ENCODE measurements at regions not wholly inside any gene's neighbourhood (a gene's known extent, or its start where the extent isn't known, plus 50 kb on each side); places are given as distances from the start of the nearest gene placed in this dataset.

DNA sequence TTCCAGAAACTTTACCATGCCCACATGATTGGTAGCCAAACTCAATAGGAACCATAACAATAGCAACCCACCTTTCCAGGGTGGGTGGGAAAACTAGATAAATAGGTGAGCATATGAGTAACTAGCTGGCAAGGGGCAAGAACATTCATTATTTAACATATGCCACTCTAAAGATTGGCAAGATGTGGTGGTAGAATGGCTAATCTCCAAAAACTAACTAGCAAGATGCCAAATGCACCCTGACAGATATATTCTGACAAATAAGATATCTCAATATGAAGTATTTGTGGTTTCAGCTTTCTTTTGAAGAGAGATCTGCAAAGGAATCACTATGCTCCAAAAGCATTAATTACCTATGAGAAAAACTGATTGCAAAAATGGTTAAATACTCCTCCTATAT is 895.6 kb downstream of the TLE1 start:
- Histone ChIP-seq H4K20me1 (replicated peaks; ENCODE audit: control insufficient read depth, insufficient read depth, low read length) (no peaks in the 10 kb centered on the region), H3K9me1 (ENCODE audit: control insufficient read depth, insufficient read depth, low read length) (no peaks in the 10 kb centered on the region), H3K4me3 (no peak overlapping the region), H3K4me2 (ENCODE audit: insufficient read depth, low read length) (no peak overlapping the region), H3K79me2 (ENCODE audit: control insufficient read depth, insufficient read depth, low read length) (no peaks in the 10 kb centered on the region), H3K9ac (ENCODE audit: insufficient read depth in 1 of 2, low read depth in 2 of 2, low read length in 2 of 2) (no peak overlapping the region), H3K27ac (ENCODE audit: extremely low read depth, low read depth, low read length) (no peak overlapping the region), H3K4me1 (replicated peaks in 1 of 2; ENCODE audit: control insufficient read depth in 2 of 2, insufficient read depth in 2 of 2, low read length in 2 of 2) (no peaks in the 10 kb centered on the region), H3K36me3 (ENCODE audit: control insufficient read depth, insufficient read depth, low read length) (no peaks in the 10 kb centered on the region), H3K27me3 (ENCODE audit: control insufficient read depth in 2 of 2, insufficient read depth in 2 of 2, low read length in 2 of 2) (no peaks in the 10 kb centered on the region), H3K9me3 (replicated peaks; ENCODE audit: control insufficient read depth, insufficient read depth, low read depth, low read length) (no peaks in the 10 kb centered on the region), H2AFZ (ENCODE audit: low read depth, low read length) (no peak overlapping the region)
- no peak for TF ChIP-seq CBX8 (IDR thresholded peaks at IDR 0.05; ENCODE audit: borderline replicate concordance, extremely low read depth, low read depth, low read length, poor library complexity, severe bottlenecking)
- no peak for TF ChIP-seq ZNF217 (CRISPR knock-in tag; IDR thresholded peaks at IDR 0.05)
- no peak for TF ChIP-seq ZBTB5 (IDR thresholded peaks at IDR 0.05)
- TF ChIP-seq MCM5 (IDR thresholded peaks at IDR 0.05; ENCODE audit: low read depth), result no peak
- TF ChIP-seq SMARCE1 (IDR thresholded peaks at IDR 0.05), result no peak
- TF ChIP-seq KDM4B (IDR thresholded peaks at IDR 0.05; ENCODE audit: borderline replicate concordance in 2 of 2, low read depth in 1 of 2), result no peak
- no peak for TF ChIP-seq KDM5B (IDR thresholded peaks at IDR 0.05; ENCODE audit: insufficient replicate concordance, low read depth, low read length)
- TF ChIP-seq, protein P1, sequence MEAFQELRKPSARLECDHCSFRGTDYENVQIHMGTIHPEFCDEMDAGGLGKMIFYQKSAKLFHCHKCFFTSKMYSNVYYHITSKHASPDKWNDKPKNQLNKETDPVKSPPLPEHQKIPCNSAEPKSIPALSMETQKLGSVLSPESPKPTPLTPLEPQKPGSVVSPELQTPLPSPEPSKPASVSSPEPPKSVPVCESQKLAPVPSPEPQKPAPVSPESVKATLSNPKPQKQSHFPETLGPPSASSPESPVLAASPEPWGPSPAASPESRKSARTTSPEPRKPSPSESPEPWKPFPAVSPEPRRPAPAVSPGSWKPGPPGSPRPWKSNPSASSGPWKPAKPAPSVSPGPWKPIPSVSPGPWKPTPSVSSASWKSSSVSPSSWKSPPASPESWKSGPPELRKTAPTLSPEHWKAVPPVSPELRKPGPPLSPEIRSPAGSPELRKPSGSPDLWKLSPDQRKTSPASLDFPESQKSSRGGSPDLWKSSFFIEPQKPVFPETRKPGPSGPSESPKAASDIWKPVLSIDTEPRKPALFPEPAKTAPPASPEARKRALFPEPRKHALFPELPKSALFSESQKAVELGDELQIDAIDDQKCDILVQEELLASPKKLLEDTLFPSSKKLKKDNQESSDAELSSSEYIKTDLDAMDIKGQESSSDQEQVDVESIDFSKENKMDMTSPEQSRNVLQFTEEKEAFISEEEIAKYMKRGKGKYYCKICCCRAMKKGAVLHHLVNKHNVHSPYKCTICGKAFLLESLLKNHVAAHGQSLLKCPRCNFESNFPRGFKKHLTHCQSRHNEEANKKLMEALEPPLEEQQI (IDR thresholded peaks at IDR 0.05), result no peak
- TF ChIP-seq WHSC1 (IDR thresholded peaks at IDR 0.05; ENCODE audit: low read length), result no peak
- TF ChIP-seq, protein P2, sequence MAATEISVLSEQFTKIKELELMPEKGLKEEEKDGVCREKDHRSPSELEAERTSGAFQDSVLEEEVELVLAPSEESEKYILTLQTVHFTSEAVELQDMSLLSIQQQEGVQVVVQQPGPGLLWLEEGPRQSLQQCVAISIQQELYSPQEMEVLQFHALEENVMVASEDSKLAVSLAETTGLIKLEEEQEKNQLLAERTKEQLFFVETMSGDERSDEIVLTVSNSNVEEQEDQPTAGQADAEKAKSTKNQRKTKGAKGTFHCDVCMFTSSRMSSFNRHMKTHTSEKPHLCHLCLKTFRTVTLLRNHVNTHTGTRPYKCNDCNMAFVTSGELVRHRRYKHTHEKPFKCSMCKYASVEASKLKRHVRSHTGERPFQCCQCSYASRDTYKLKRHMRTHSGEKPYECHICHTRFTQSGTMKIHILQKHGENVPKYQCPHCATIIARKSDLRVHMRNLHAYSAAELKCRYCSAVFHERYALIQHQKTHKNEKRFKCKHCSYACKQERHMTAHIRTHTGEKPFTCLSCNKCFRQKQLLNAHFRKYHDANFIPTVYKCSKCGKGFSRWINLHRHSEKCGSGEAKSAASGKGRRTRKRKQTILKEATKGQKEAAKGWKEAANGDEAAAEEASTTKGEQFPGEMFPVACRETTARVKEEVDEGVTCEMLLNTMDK (IDR thresholded peaks at IDR 0.05; ENCODE audit: borderline replicate concordance, insufficient read depth, low read depth, low read length, poor library complexity, severe bottlenecking), result no peak
- no peak for TF ChIP-seq ZBTB8A (IDR thresholded peaks at IDR 0.05; ENCODE audit: partially characterized antibody)
- no peak for TF ChIP-seq SMAD3 (CRISPR knock-in tag; conservative IDR thresholded peaks at IDR 0.05)
- TF ChIP-seq SMARCA5 (IDR thresholded peaks at IDR 0.05), result no peak
- TF ChIP-seq TEAD2 (tag; IDR thresholded peaks at IDR 0.05), result no peak
- no peak for TF ChIP-seq GTF2B (IDR thresholded peaks at IDR 0.05; ENCODE audit: extremely low read depth, insufficient read length)
- ChIA-PET POLR2A (no interaction called here), CTCF (ENCODE audit: low intra/inter-chr PET ratio) (no interaction called here)
- in situ Hi-C loops (cut with MboI) (no loop called here), intact Hi-C loops (cut with micrococcal nuclease) (no loop called here)
- no TSS peak for BruUV-seq (replicated peaks)
- no peak for ATAC-seq
- no peak for FAIRE-seq
- no peak for DNase-seq (ENCODE audit: extremely low read depth in 1 of 4, low spot score in 3 of 4)
